HepG2 (cell line): ENCODE measurements at regions not wholly inside any gene's neighbourhood (a gene's known extent, or its start where the extent isn't known, plus 50 kb on each side); places are given as distances from the start of the nearest gene placed in this dataset.
A peak's percentile ranks its signal among the peaks of the same experiment; 100 is the strongest.

Experiments
- BRD4 ChIP-seq: sonication (generic); formaldehyde crosslinking; IDR thresholded peaks from 2 replicates; pipeline ENCODE4 v1.4.0; 2020; ENCODE audit warnings: missing genetic modification reagents
- ISX ChIP-seq: sonication (generic); formaldehyde crosslinking; conservative IDR thresholded peaks from 2 replicates; pipeline ENCODE4 v1.5.0; 2020; ENCODE audit warnings: missing genetic modification reagents
- MBNL3 ChIP-seq: fragments of 250-450 bp; sonication (Bioruptor Pico); conservative IDR thresholded peaks from 2 replicates; pipeline ENCODE4 v1.8.0; 2022; ENCODE audit warnings: mild to moderate bottlenecking, inconsistent platforms
- NPAS2 ChIP-seq: sonication (generic); formaldehyde crosslinking; IDR thresholded peaks from 2 replicates; pipeline ENCODE4 v1.8.0; 2022; ENCODE audit warnings: mild to moderate bottlenecking, missing genetic modification reagents, borderline replicate concordance
- NR1H2 ChIP-seq: sonication (generic); formaldehyde crosslinking; IDR thresholded peaks from 2 replicates; pipeline ENCODE4 v1.8.1; 2022; ENCODE audit warnings: low read depth, missing genetic modification reagents, borderline replicate concordance
- NR2F2 ChIP-seq: IDR thresholded peaks from 2 replicates; pipeline ENCODE4 v1.6.1; 2012; ENCODE audit warnings: low read depth, inconsistent platforms, borderline replicate concordance
- RFX1 ChIP-seq: fragments of 450-650 bp; IDR thresholded peaks from 2 replicates; pipeline ENCODE4 v1.6.1; 2017
- RXRB ChIP-seq: IDR thresholded peaks from 2 replicates; pipeline ENCODE4 v1.6.1; 2016; ENCODE audit warnings: borderline replicate concordance, missing genetic modification reagents, missing compliant biosample characterization
- TGIF2 ChIP-seq: IDR thresholded peaks from 2 replicates; pipeline ENCODE4 v1.6.1; 2016; ENCODE audit warnings: control low read depth, missing compliant biosample characterization
- TRIM24 ChIP-seq: sonication (generic); formaldehyde crosslinking; IDR thresholded peaks from 2 replicates; pipeline ENCODE4 v1.8.0; 2022; ENCODE audit warnings: mild to moderate bottlenecking, missing genetic modification reagents
- XBP1 ChIP-seq: sonication (generic); formaldehyde crosslinking; IDR thresholded peaks from 2 replicates; pipeline ENCODE4 v1.5.0; 2020; ENCODE audit warnings: missing genetic modification reagents
- ZNF562 ChIP-seq: sonication (generic); formaldehyde crosslinking; IDR thresholded peaks from 2 replicates; pipeline ENCODE4 v1.8.0; 2022; ENCODE audit warnings: missing genetic modification reagents, borderline replicate concordance
- ZNF563 ChIP-seq: sonication (generic); formaldehyde crosslinking; IDR thresholded peaks from 2 replicates; pipeline ENCODE4 v1.8.0; 2022; ENCODE audit warnings: mild to moderate bottlenecking, moderate library complexity, missing genetic modification reagents
- ZNF879 ChIP-seq: sonication (generic); formaldehyde crosslinking; IDR thresholded peaks from 2 replicates; pipeline ENCODE4 v1.8.1; 2023; ENCODE audit warnings: missing genetic modification reagents
- TF ChIP-seq, protein P1 (sequence below): IDR thresholded peaks from 2 replicates; pipeline ENCODE4 v1.6.1; 2016
- TF ChIP-seq, protein P2 (sequence below): sonication (generic); formaldehyde crosslinking; IDR thresholded peaks from 2 replicates; pipeline ENCODE4 v1.4.0; 2020; ENCODE audit warnings: missing genetic modification reagents, mild to moderate bottlenecking, borderline replicate concordance
- TF ChIP-seq, protein P3 (sequence below): IDR thresholded peaks from 2 replicates; pipeline ENCODE4 v1.6.1; 2016; ENCODE audit warnings: low read depth, borderline replicate concordance
- TF ChIP-seq, protein P4 (sequence below): sonication (generic); formaldehyde crosslinking; IDR thresholded peaks from 2 replicates; pipeline ENCODE4 v1.5.1; 2020; ENCODE audit warnings: missing genetic modification reagents, mild to moderate bottlenecking, borderline replicate concordance
- TF ChIP-seq, protein P5 (sequence below): fragments of 450-650 bp; IDR thresholded peaks from 2 replicates; pipeline ENCODE4 v1.6.1; 2017; ENCODE audit warnings: mild to moderate bottlenecking
- TF ChIP-seq, protein P6 (sequence below): sonication (generic); formaldehyde crosslinking; IDR thresholded peaks from 2 replicates; pipeline ENCODE4; 2020; ENCODE audit warnings: missing genetic modification reagents, mild to moderate bottlenecking, borderline replicate concordance

DNA sequence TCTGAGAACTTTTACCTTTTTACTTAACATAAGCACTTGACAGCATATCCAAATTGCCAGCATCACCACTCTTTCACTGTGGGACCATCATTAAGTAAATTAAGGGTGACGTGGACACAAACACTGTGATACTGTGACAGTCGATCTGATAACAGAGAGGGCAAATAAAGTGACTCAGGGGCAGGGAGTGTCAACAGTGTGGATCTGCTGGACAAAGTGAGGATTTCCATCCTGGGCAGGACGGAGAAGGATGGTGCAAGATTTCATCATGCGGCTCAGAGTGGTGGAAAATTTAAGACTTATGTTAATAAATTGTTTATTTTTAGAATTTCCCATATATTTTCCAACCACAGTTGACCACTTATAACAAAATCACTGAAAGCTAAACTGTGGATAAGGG is 60.0 kb upstream of the WDFY2 start (continued):
- TF ChIP-seq ZNF563 (CRISPR knock-in tag) (no peak), ZNF879 (no peak), NPAS2 (no peak), RXRB (CRISPR knock-in tag) (peak; percentile 81), BRD4 (no peak; the same call in 1 of the 2 replicates), NR1H2 (CRISPR knock-in tag) (no peak), ZNF562 (CRISPR knock-in tag) (no peak), XBP1 (CRISPR knock-in tag) (peak; percentile 86; the same call in 1 of the 2 replicates), TRIM24 (no peak), RFX1 (no peak), ISX (no peak), TGIF2 (CRISPR knock-in tag) (peak; percentile 60; the same call in 1 of the 2 replicates), MBNL3 (no peak), NR2F2 (0 out of 2 replicates have a peak, but pooled peaks have one; percentile 23)
- TF ChIP-seq, protein P1, sequence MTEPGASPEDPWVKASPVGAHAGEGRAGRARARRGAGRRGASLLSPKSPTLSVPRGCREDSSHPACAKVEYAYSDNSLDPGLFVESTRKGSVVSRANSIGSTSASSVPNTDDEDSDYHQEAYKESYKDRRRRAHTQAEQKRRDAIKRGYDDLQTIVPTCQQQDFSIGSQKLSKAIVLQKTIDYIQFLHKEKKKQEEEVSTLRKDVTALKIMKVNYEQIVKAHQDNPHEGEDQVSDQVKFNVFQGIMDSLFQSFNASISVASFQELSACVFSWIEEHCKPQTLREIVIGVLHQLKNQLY = peak; percentile 52; the same call in 1 of the 2 replicates
- TF ChIP-seq, protein P2, sequence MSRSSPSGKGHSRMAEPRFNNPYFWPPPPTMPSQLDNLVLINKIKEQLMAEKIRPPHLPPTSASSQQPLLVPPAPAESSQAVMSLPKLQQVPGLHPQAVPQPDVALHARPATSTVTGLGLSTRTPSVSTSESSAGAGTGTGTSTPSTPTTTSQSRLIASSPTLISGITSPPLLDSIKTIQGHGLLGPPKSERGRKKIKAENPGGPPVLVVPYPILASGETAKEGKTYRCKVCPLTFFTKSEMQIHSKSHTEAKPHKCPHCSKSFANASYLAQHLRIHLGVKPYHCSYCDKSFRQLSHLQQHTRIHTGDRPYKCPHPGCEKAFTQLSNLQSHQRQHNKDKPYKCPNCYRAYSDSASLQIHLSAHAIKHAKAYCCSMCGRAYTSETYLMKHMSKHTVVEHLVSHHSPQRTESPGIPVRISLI = no peak
- TF ChIP-seq, protein P3, sequence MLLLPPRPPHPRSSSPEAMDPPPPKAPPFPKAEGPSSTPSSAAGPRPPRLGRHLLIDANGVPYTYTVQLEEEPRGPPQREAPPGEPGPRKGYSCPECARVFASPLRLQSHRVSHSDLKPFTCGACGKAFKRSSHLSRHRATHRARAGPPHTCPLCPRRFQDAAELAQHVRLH (CRISPR knock-in tag) = no peak; the same call in 1 of the 2 replicates
- TF ChIP-seq, protein P4, sequence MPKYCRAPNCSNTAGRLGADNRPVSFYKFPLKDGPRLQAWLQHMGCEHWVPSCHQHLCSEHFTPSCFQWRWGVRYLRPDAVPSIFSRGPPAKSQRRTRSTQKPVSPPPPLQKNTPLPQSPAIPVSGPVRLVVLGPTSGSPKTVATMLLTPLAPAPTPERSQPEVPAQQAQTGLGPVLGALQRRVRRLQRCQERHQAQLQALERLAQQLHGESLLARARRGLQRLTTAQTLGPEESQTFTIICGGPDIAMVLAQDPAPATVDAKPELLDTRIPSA (CRISPR knock-in tag) = no peak
- TF ChIP-seq, protein P5, sequence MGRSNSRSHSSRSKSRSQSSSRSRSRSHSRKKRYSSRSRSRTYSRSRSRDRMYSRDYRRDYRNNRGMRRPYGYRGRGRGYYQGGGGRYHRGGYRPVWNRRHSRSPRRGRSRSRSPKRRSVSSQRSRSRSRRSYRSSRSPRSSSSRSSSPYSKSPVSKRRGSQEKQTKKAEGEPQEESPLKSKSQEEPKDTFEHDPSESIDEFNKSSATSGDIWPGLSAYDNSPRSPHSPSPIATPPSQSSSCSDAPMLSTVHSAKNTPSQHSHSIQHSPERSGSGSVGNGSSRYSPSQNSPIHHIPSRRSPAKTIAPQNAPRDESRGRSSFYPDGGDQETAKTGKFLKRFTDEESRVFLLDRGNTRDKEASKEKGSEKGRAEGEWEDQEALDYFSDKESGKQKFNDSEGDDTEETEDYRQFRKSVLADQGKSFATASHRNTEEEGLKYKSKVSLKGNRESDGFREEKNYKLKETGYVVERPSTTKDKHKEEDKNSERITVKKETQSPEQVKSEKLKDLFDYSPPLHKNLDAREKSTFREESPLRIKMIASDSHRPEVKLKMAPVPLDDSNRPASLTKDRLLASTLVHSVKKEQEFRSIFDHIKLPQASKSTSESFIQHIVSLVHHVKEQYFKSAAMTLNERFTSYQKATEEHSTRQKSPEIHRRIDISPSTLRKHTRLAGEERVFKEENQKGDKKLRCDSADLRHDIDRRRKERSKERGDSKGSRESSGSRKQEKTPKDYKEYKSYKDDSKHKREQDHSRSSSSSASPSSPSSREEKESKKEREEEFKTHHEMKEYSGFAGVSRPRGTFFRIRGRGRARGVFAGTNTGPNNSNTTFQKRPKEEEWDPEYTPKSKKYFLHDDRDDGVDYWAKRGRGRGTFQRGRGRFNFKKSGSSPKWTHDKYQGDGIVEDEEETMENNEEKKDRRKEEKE = no peak
- TF ChIP-seq, protein P6, sequence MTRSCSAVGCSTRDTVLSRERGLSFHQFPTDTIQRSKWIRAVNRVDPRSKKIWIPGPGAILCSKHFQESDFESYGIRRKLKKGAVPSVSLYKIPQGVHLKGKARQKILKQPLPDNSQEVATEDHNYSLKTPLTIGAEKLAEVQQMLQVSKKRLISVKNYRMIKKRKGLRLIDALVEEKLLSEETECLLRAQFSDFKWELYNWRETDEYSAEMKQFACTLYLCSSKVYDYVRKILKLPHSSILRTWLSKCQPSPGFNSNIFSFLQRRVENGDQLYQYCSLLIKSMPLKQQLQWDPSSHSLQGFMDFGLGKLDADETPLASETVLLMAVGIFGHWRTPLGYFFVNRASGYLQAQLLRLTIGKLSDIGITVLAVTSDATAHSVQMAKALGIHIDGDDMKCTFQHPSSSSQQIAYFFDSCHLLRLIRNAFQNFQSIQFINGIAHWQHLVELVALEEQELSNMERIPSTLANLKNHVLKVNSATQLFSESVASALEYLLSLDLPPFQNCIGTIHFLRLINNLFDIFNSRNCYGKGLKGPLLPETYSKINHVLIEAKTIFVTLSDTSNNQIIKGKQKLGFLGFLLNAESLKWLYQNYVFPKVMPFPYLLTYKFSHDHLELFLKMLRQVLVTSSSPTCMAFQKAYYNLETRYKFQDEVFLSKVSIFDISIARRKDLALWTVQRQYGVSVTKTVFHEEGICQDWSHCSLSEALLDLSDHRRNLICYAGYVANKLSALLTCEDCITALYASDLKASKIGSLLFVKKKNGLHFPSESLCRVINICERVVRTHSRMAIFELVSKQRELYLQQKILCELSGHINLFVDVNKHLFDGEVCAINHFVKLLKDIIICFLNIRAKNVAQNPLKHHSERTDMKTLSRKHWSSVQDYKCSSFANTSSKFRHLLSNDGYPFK = no peak
